Endothelial cell of umbilical vein (primary cell): ENCODE measurements at regions not wholly inside any gene's neighbourhood (a gene's known extent, or its start where the extent isn't known, plus 50 kb on each side); places are given as distances from the start of the nearest gene placed in this dataset.

Experiments used
- BruUV-seq: library from RNA; stranded (reverse); fragments of 400-500 nt; replicated peaks from 2 replicates; lab custom pipeline; 2021; lab: Mats Ljungman, UMichigan
- CTCF ChIA-PET: fragments of 300-600, 350-600 bp; sonication (Branson Sonifier 250); formaldehyde crosslinking; loops from one replicate; lab custom pipeline; 2021; ENCODE audit warnings: antibody characterized with exemption, inconsistent platforms; lab: Charles Lee
- POLR2A ChIA-PET: fragments of 300-600, 350-600 bp; sonication (Branson Sonifier 250); formaldehyde crosslinking; loops from one replicate; lab custom pipeline; 2021; ENCODE audit warnings: antibody characterized with exemption, inconsistent platforms; lab: Charles Lee
- DNase-seq: peaks from one replicate; pipeline ENCODE4 v3.0.0-alpha.2; 2011; ENCODE audit warnings: low read depth, low spot score
- FAIRE-seq: peaks from 2 replicates; lab custom pipeline; 2011; peaks lifted over from hg19 to GRCh38; lab: Jason Lieb, UNC
- H2AFZ ChIP-seq: 2 replicates; pipeline ENCODE4 v1.6.0; 2012; ENCODE audit warnings: low read depth, low read length, control low read depth, inconsistent platforms
- H3K27ac ChIP-seq: 2 replicates; pipeline ENCODE4 v1.5.1; 2011; ENCODE audit warnings: low read depth, mild to moderate bottlenecking, control low read depth, low read length, moderate library complexity; ENCODE audit not compliant: insufficient read depth
- H3K27me3 ChIP-seq, 2 experiments: 2 replicates each; pipeline versions ENCODE4 v1.6.0 to v1.6.1; 2011; ENCODE audit warnings: low read length in 2 of 2, mixed read lengths in 1 of 2; ENCODE audit not compliant: control insufficient read depth in 2 of 2, insufficient read depth in 2 of 2
- H3K36me3 ChIP-seq, 2 experiments: 2 replicates in 1 of 2; 3 replicates in 1 of 2; pipeline ENCODE4 v1.5.1; 2011; ENCODE audit warnings: low read length in 2 of 2, mild to moderate bottlenecking in 1 of 2, moderate library complexity in 1 of 2; ENCODE audit not compliant: control insufficient read depth in 2 of 2, insufficient read depth in 2 of 2; ENCODE audit errors: extremely low read depth in 1 of 2
- H3K4me1 ChIP-seq: 3 replicates; pipeline ENCODE4 v1.5.1; 2011; ENCODE audit warnings: mild to moderate bottlenecking, low read length; ENCODE audit not compliant: control insufficient read depth, insufficient read depth; ENCODE audit errors: extremely low read depth
- H3K4me2 ChIP-seq: 2 replicates; pipeline ENCODE4 v1.6.1; 2011; ENCODE audit warnings: low read length, control low read depth, mixed read lengths; ENCODE audit not compliant: insufficient read depth
- H3K4me3 ChIP-seq, 3 experiments: fragments of 200-600 bp in 1 of 3; sonication (generic), shearing (Covaris generic) in 1 of 3; replicated peaks in 1 of 3; 2 replicates each; pipeline ENCODE4 v1.5.1; 2011 to 2016; ENCODE audit warnings: control low read depth in 3 of 3, low read length in 3 of 3, mild to moderate bottlenecking in 2 of 3, inconsistent platforms in 1 of 3, low read depth in 1 of 3, moderate library complexity in 1 of 3; ENCODE audit not compliant: insufficient read depth in 1 of 3
- H3K79me2 ChIP-seq: 2 replicates; pipeline ENCODE4 v1.6.0; 2012; ENCODE audit warnings: low read length, inconsistent platforms; ENCODE audit not compliant: control insufficient read depth, insufficient read depth
- H3K9ac ChIP-seq: replicated peaks from 2 replicates; pipeline ENCODE3; 2011; ENCODE audit warnings: low read length, control low read depth; ENCODE audit not compliant: insufficient read depth; ENCODE audit errors: extremely low read depth
- H3K9me1 ChIP-seq: replicated peaks from 3 replicates; pipeline ENCODE4 v1.6.0; 2011; ENCODE audit warnings: mild to moderate bottlenecking, low read length; ENCODE audit not compliant: control insufficient read depth, insufficient read depth; ENCODE audit errors: extremely low read depth
- H3K9me3 ChIP-seq: replicated peaks from 2 replicates; pipeline ENCODE4 v1.5.1; 2012; ENCODE audit warnings: low read length, inconsistent platforms; ENCODE audit not compliant: control insufficient read depth, insufficient read depth
- H4K20me1 ChIP-seq: replicated peaks from 2 replicates; pipeline ENCODE3; 2011; ENCODE audit warnings: mild to moderate bottlenecking, low read length; ENCODE audit not compliant: control insufficient read depth, insufficient read depth; ENCODE audit errors: extremely low read depth
- FOS ChIP-seq: IDR thresholded peaks from 2 replicates; pipeline ENCODE4 v1.6.1; 2011; ENCODE audit warnings: mild to moderate bottlenecking, low read length, moderate library complexity, borderline replicate concordance; ENCODE audit not compliant: insufficient read depth
- GATA2 ChIP-seq: IDR thresholded peaks from 2 replicates; pipeline ENCODE4 v1.7.0; 2011; ENCODE audit warnings: low read depth, mild to moderate bottlenecking, moderate library complexity, mixed read lengths, low read length; ENCODE audit not compliant: insufficient read length, insufficient read depth
- JUN ChIP-seq: IDR thresholded peaks from 2 replicates; pipeline ENCODE4 v1.6.1; 2011; ENCODE audit warnings: borderline replicate concordance, low read depth; ENCODE audit not compliant: insufficient read length, insufficient read depth
- MYC ChIP-seq: IDR thresholded peaks from one replicate; pipeline ENCODE4 v1.6.1; 2011; ENCODE audit warnings: mild to moderate bottlenecking, low read depth, low read length
- POLR2A ChIP-seq: IDR thresholded peaks from 2 replicates; pipeline ENCODE4 v1.6.1; 2012; ENCODE audit warnings: low read depth, mild to moderate bottlenecking, control low read depth, low read length
- POLR2AphosphoS5 ChIP-seq: IDR thresholded peaks from 2 replicates; pipeline ENCODE4 v1.6.1; 2012; ENCODE audit warnings: low read depth, mild to moderate bottlenecking, control low read depth, low read length, moderate library complexity; ENCODE audit not compliant: insufficient read depth
- dilution Hi-C: fragments of 300-500 bp; cut with MboI; formaldehyde crosslinking; loops from one replicate; pipeline ENCODE4 v1.15.0; 2019; ENCODE audit warnings: low sequenced_read_pairs; ENCODE audit not compliant: extremely low pct_ligation_motif_present
- intact Hi-C: fragments of 100-400 bp; cut with micrococcal nuclease; formaldehyde crosslinking; loops from one replicate; pipeline ENCODE4 v1.10.0; 2022
- TF ChIP-seq, protein P1 (sequence below): IDR thresholded peaks from 2 replicates; pipeline ENCODE4 v1.6.1; 2011; ENCODE audit not compliant: insufficient read depth, insufficient read length

DNA sequence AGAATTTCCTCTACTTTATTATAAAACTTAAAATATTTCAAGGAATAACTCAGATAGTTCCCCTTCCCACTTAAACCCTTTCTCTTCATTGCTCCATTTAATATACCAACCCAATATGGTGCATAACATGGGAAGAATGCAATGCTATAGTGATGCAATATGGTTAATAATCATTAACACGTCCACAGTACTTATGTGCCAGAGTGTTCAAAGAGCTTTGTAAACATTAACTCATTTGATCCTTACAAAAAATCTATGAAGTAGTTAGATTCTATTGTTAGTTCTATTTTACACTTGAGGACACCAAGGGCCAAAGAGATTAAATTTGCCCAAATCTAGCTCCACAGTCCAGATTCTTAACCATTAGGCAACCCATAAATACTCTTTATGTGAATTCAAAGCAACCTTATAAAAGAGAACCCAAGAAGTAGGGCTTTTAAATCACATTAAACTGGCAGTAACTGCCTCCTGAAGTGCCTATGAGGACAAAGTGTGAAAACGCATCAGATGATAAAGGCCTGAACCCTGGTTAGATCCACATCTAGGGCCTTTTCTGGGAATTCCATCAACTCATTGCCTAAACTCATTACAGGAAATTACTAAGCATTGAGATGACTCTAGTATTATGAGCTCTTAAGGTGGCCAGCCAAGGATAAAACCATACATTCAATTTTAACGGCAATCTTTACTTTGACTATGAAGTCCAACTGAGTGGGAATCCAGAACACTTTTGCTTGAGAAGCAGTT is 94.3 kb downstream of the AREG start:
- BruUV-seq, result no TSS peak
- H3K9ac ChIP-seq, result no peak overlapping the region
- H3K4me3 ChIP-seq, result no peak overlapping the region
- H3K36me3 ChIP-seq, result no peaks in the 10 kb centered on the region
- peak; percentile 53 for TF ChIP-seq GATA2
- no peak for TF ChIP-seq MYC
- no peak for TF ChIP-seq JUN
- TF ChIP-seq, protein P1, sequence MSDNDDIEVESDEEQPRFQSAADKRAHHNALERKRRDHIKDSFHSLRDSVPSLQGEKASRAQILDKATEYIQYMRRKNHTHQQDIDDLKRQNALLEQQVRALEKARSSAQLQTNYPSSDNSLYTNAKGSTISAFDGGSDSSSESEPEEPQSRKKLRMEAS, result no peak
- TF ChIP-seq FOS, result peak; percentile 39
- peak; percentile 21 for TF ChIP-seq POLR2AphosphoS5
- no peak for TF ChIP-seq POLR2A
- dilution Hi-C loops, result loop anchor here (25.0 kb wide), 1 partner anchor 152 kb away; no protein-coding TSS in a partner anchor
- peak; percentile 53 for DNase-seq
- FAIRE-seq, result no peak
- no peaks in the 10 kb centered on the region for H3K9me1 ChIP-seq
- intact Hi-C loops, result loop anchor here (1.0 to 10.0 kb wide), 2 partner anchors 35 to 304 kb away; no protein-coding TSS in a partner anchor
- no peaks in the 10 kb centered on the region for H4K20me1 ChIP-seq
- CTCF ChIA-PET, result interaction anchor here (0.7 to 4.2 kb wide), 14 partner anchors 10 to 173 kb away, joined by 3 to 44 read pairs (median 4); partner anchors contain the start of gene AREG
- peak overlapping the region; percentile 24 for H3K27ac ChIP-seq
- no peaks in the 10 kb centered on the region for H3K79me2 ChIP-seq
- H3K4me2 ChIP-seq, result peak overlapping the region; percentile 25
- no peaks in the 10 kb centered on the region for H3K9me3 ChIP-seq
- no peaks in the 10 kb centered on the region for H3K27me3 ChIP-seq
- POLR2A ChIA-PET, result interaction anchor here (0.9 kb wide), 1 partner anchor 86 kb away, joined by 3 read pairs; no protein-coding TSS in a partner anchor
- peak overlapping the region; percentile 78 for H2AFZ ChIP-seq
- peaks cover 15% of the 10 kb centered on the region for H3K4me1 ChIP-seq
